ENCODE measurements at regions not wholly inside any gene's neighbourhood (a gene's known extent, or its start where the extent isn't known, plus 50 kb on each side); places are given as distances from the start of the nearest gene placed in this dataset.

GRCh38 chr10:118171861-118172260 is 125.1 kb upstream of the RAB11FIP2 start:
- DNase-seq = no peak
- Histone ChIP-seq H3K36me3 (ENCODE audit: low read depth, missing control alignments) (no peaks in the 10 kb centered on the region), H3K9me3 (no peaks in the 10 kb centered on the region), H3K4me3 (no peak overlapping the region), H3K27ac (no peak overlapping the region), H3K27me3 (no peaks in the 10 kb centered on the region), H3K4me1 (no peaks in the 10 kb centered on the region)
- intact Hi-C loops (cut with DNase I; ENCODE audit: low total_unique reads) = no loop called here
- WGBS, 2 donors = 76 to 89% methylated on average over 1 of the region's 1 CpG
- TF ChIP-seq POLR2A (IDR thresholded peaks at IDR 0.05) (no peak), CTCF (IDR thresholded peaks at IDR 0.05) (no peak)

GRCh38 chr10:118167056-118167700 is 120.4 kb upstream of the RAB11FIP2 start:
- TF ChIP-seq POLR2A (IDR thresholded peaks at IDR 0.05) (no peak), CTCF (IDR thresholded peaks at IDR 0.05) (no peak)
- WGBS, 2 donors = 56 to 60% methylated on average over 4 of the region's 4 CpGs
- no peaks in the 10 kb centered on the region for H3K4me1 ChIP-seq
- H3K9me3 ChIP-seq = no peaks in the 10 kb centered on the region
- no peak overlapping the region for H3K27ac ChIP-seq
- H3K4me3 ChIP-seq = no peak overlapping the region
- DNase-seq = no peak
- H3K27me3 ChIP-seq = no peaks in the 10 kb centered on the region
- H3K36me3 ChIP-seq (ENCODE audit: low read depth, missing control alignments) = no peaks in the 10 kb centered on the region
- intact Hi-C loops (cut with DNase I; ENCODE audit: low total_unique reads) = no loop called here

DNA sequence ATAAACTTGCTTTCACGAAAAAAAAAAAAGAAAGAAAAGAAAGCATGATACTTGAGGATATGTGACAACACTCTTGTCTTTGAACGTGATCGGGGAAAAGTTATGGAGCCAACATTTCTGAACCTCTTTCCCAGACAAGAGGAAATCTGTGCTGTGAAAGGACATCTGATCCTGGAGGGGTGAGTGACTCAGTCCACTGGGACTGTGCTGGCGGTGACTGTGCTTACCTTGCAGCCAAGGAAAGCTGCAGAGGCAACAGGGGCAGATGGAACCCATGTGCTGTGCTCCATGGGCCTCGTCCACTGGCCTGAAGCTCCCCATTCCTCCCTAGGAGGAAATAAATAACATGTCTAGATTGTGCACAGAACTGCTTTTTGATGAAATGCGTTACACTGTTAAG is 116.5 kb upstream of the RAB11FIP2 start:
- no peaks in the 10 kb centered on the region for H3K36me3 ChIP-seq (ENCODE audit: low read depth, missing control alignments)
- no peak overlapping the region for H3K27ac ChIP-seq
- H3K4me3 ChIP-seq = no peak overlapping the region
- no peak for DNase-seq
- intact Hi-C loops (cut with DNase I; ENCODE audit: low total_unique reads) = no loop called here
- no peaks in the 10 kb centered on the region for H3K4me1 ChIP-seq
- H3K27me3 ChIP-seq = no peaks in the 10 kb centered on the region
- H3K9me3 ChIP-seq = no peaks in the 10 kb centered on the region
- 85 to 91% methylated on average over 6 of the region's 6 CpGs for WGBS, 2 donors
- TF ChIP-seq POLR2A (IDR thresholded peaks at IDR 0.05) (no peak), CTCF (IDR thresholded peaks at IDR 0.05) (no peak)

DNA sequence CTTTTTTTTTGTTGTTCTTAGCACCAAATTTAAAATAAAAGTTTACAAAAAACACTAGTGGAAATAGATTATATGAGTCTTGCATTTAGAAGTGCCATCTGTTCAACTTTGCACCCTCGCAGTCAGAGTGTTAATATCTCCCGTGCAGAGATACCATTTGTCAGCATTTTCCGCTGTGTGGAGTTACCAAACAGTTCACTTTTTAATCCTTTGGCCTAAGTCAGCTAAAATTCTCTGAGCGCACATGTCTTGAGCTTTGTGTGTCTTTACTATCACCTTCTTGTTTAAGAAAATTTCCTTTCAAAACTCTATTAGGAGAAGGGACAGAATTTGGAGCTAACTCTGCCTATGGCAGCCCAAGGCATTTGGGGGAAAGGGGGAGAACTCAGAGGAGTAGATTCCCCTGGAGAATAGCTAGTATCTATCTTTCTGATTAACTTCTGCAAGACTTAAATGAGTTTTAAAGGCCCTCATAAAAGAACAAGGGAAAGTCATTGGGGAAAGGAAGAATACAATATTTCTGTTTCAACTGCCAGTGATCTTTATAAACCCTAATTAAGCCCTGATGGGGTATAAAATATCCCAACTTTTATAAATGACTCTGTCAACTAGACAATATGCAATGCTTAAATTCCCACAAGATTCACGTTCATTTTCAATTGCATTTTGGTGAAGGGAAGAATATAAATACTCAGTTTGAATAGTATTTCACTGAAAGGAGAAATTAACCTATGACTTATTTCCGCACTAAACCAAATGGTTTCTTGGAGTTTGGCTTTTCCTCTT is 114.9 kb upstream of the RAB11FIP2 start:
- intact Hi-C loops (cut with DNase I; ENCODE audit: low total_unique reads) = no loop called here
- no peak for TF ChIP-seq CTCF (IDR thresholded peaks at IDR 0.05)
- no peak for TF ChIP-seq POLR2A (IDR thresholded peaks at IDR 0.05)
- H3K36me3 ChIP-seq (ENCODE audit: low read depth, missing control alignments) = no peaks in the 10 kb centered on the region
- H3K9me3 ChIP-seq = no peaks in the 10 kb centered on the region
- no peak overlapping the region for H3K4me3 ChIP-seq
- H3K27ac ChIP-seq = no peak overlapping the region
- no peak for DNase-seq
- no peaks in the 10 kb centered on the region for H3K27me3 ChIP-seq
- no peaks in the 10 kb centered on the region for H3K4me1 ChIP-seq
- 86 to 90% methylated on average over 6 of the region's 6 CpGs for WGBS, 2 donors

DNA sequence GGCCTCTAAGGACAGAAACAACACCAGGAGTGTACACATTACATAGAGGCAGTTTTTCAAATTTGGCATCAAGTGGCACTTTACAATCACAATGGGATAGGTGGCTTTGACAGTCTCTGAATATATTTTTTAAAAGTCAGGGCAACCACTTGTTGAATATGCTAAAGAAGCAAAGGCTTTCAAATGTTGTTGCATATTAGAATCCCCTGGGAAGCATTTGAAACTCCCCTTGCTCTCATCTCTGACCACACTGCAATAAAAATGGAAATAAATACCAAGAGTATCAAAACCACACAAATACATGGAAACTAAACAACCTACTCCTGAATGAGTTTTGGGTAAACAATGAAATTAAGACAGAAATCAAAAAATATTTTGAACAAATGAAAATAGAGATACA is 106.5 kb upstream of the RAB11FIP2 start:
- no peak overlapping the region for H3K4me3 ChIP-seq
- H3K36me3 ChIP-seq (ENCODE audit: low read depth, missing control alignments) = no peaks in the 10 kb centered on the region
- H3K9me3 ChIP-seq = no peaks in the 10 kb centered on the region
- no peaks in the 10 kb centered on the region for H3K27me3 ChIP-seq
- no peak overlapping the region for H3K27ac ChIP-seq
- intact Hi-C loops (cut with DNase I; ENCODE audit: low total_unique reads) = no loop called here
- DNase-seq = no peak
- TF ChIP-seq CTCF (IDR thresholded peaks at IDR 0.05) (no peak), POLR2A (IDR thresholded peaks at IDR 0.05) (no peak)
- no peaks in the 10 kb centered on the region for H3K4me1 ChIP-seq
